Adrenal gland (tissue), 9 donors: ENCODE measurements at regions not wholly inside any gene's neighbourhood (a gene's known extent, or its start where the extent isn't known, plus 50 kb on each side); places are given as distances from the start of the nearest gene placed in this dataset.

ENCODE experiments used
- DNase-seq, 7 donors: peaks; one replicate each; pipeline ENCODE4 v3.0.0-alpha.2; 2019 to 2020
- H3K27ac ChIP-seq, 5 donors: fragments of 200-600 bp; sonication (generic) in 4 of 5; 1 replicate in 3 of 5; 2 replicates in 2 of 5; pipeline versions ENCODE4 v1.5.1 to v1.8.0; 2016 to 2020; ENCODE audit warnings: mild to moderate bottlenecking in 1 of 5
- H3K27me3 ChIP-seq: fragments of 200-600 bp; 2 replicates; pipeline ENCODE4 v1.8.0; 2021
- H3K36me3 ChIP-seq, 2 donors: fragments of 200-600 bp; replicated peaks in 1 of 2; 1 replicate in 1 of 2; 2 replicates in 1 of 2; pipeline versions ENCODE4 v1.5.1 to v1.8.0; 2018 to 2022
- H3K4me1 ChIP-seq, 2 donors: fragments of 200-600 bp; replicated peaks in 1 of 2; 1 replicate in 1 of 2; 2 replicates in 1 of 2; pipeline versions ENCODE4 v1.5.1 to v1.8.0; 2018 to 2021
- H3K4me3 ChIP-seq, 4 donors: fragments of 200-600 bp; sonication (generic) in 3 of 4; one replicate each; pipeline ENCODE4 v1.5.1; 2016 to 2018
- H3K9me3 ChIP-seq, 3 donors: fragments of 200-600 bp; sonication (generic) in 1 of 3; replicated peaks in 1 of 3; 1 replicate in 2 of 3; 2 replicates in 1 of 3; pipeline versions ENCODE4 v1.5.1 to v1.8.0; 2016 to 2021
- CTCF ChIP-seq, 6 experiments: fragments of 450-650 bp in 4 of 6; fragments of 200-600 bp in 2 of 6; sonication (generic) in 1 of 6; IDR thresholded peaks; 1 replicate in 5 of 6; 2 replicates in 1 of 6; pipeline versions ENCODE4 v1.5.1 to v1.8.0; 2016 to 2021; ENCODE audit warnings: antibody characterized with exemption in 6 of 6, mild to moderate bottlenecking in 2 of 6, moderate library complexity in 1 of 6
- POLR2A ChIP-seq, 2 donors: fragments of 450-650 bp; IDR thresholded peaks; one replicate each; pipeline ENCODE4 v1.6.1; 2017; ENCODE audit warnings: antibody characterized with exemption in 2 of 2, mild to moderate bottlenecking in 2 of 2, moderate library complexity in 1 of 2
- WGBS, 4 donors: extraction: QIAGEN DNeasy Blood & Tissue Kit in 2 of 4; methylation state at CpG; one replicate each; pipeline versions ENCODE4 v1.1.5 to v1.1.7; 2013 to 2017; 5-methylcytosine and 5-hydroxymethylcytosine counted together
- intact Hi-C, 2 donors: fragments of 100-400 bp; cut with DNase I; formaldehyde crosslinking; loops; one replicate each; pipeline versions ENCODE4 v1.14.1 to v1.15.0; 2022 to 2023
- donor health status: healthy with polysubstance abuse.
- donor health status: Bipolar disorder and iron deficiency.
- donor health status: DM: yes; HTN: yes; CAD: no.
- donor health status: DM: no; HTN: no; CAD: no.
- donor health status: DM: no; HTN: no; CAD: no.

- Histone ChIP-seq H3K36me3 (no peaks in the 10 kb centered on the region), H3K4me3 (no peak overlapping the region), H3K9me3 (no peaks in the 10 kb centered on the region), H3K27me3 (no peaks in the 10 kb centered on the region), H3K27ac (no peak overlapping the region), H3K4me1 (no peaks in the 10 kb centered on the region)
- intact Hi-C loops, result no loop called here
- no peak for DNase-seq
- no peak for TF ChIP-seq CTCF (IDR thresholded peaks at IDR 0.05)
- TF ChIP-seq POLR2A (IDR thresholded peaks at IDR 0.05), result no peak
- WGBS, 4 donors, result 81 to 87% (median 86%) methylated on average over 6 of the region's 6 CpGs
Measured at GRCh38 chr14:101184572-101184971, 281.1 kb upstream of the RTL1 start.

GRCh38 chr14:101185073-101185835 is 281.7 kb upstream of the RTL1 start:
- WGBS, 4 donors, result 74 to 79% (median 74%) methylated on average over 13 to 15 of the region's 15 CpGs
- Histone ChIP-seq H3K4me3 (no peak overlapping the region), H3K27ac (no peak overlapping the region), H3K4me1 (no peaks in the 10 kb centered on the region), H3K27me3 (no peaks in the 10 kb centered on the region), H3K36me3 (no peaks in the 10 kb centered on the region), H3K9me3 (no peaks in the 10 kb centered on the region)
- TF ChIP-seq CTCF (IDR thresholded peaks at IDR 0.05), result no peak
- TF ChIP-seq POLR2A (IDR thresholded peaks at IDR 0.05), result no peak
- DNase-seq, result peak in 2 of 7 donors; percentile 11 to 33
- intact Hi-C loops, result no loop called here

GRCh38 chr14:101185946-101186345 is 282.4 kb upstream of the RTL1 start:
- H3K27ac ChIP-seq, result no peak overlapping the region
- intact Hi-C loops, result no loop called here
- no peaks in the 10 kb centered on the region for H3K27me3 ChIP-seq
- TF ChIP-seq POLR2A (IDR thresholded peaks at IDR 0.05) (no peak), CTCF (IDR thresholded peaks at IDR 0.05) (no peak)
- 53 to 61% (median 60%) methylated on average over 5 of the region's 5 CpGs for WGBS, 4 donors
- peak in 1 of 7 donors; percentile 11 for DNase-seq
- no peaks in the 10 kb centered on the region for H3K9me3 ChIP-seq
- H3K4me3 ChIP-seq, result no peak overlapping the region
- H3K4me1 ChIP-seq, result no peaks in the 10 kb centered on the region
- H3K36me3 ChIP-seq, result no peaks in the 10 kb centered on the region

- Histone ChIP-seq H3K9me3 (no peaks in the 10 kb centered on the region), H3K27ac (no peak overlapping the region), H3K4me3 (no peak overlapping the region), H3K36me3 (no peaks in the 10 kb centered on the region), H3K4me1 (no peaks in the 10 kb centered on the region), H3K27me3 (no peaks in the 10 kb centered on the region)
- 87 to 89% (median 89%) methylated on average over 8 of the region's 8 CpGs for WGBS, 4 donors
- intact Hi-C loops, result no loop called here
- TF ChIP-seq CTCF (IDR thresholded peaks at IDR 0.05), result no peak
- TF ChIP-seq POLR2A (IDR thresholded peaks at IDR 0.05), result no peak
- DNase-seq, result no peak
Measured at GRCh38 chr14:101186544-101186943, 283.0 kb upstream of the RTL1 start.
